ENCODE measurements at regions not wholly inside any gene's neighbourhood (a gene's known extent, or its start where the extent isn't known, plus 50 kb on each side); places are given as distances from the start of the nearest gene placed in this dataset.
A peak's percentile ranks its signal among the peaks of the same experiment; 100 is the strongest.

GRCh38 chr21:28747464-28747863 is 245.2 kb downstream of the LTN1 start:
- DNase-seq: no peak

DNA sequence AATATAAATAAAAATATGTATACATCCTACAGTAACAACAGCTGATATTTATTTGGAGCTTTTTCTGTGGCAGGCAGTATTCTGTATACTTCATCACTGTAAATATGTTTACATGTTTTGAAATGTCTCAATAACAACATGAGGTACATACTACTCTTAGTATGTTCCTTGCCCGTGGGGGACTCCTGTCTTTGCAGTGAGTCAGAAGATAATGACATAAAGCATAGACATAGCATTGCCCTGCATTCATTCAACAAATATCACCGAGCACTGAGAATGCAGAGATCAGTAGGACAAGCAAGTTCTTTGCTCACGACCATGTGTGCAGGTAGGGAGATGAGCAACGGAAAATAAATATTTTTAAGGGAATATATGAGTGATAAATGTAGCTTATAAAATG is 246.5 kb downstream of the LTN1 start:
- DNase-seq: no peak

GRCh38 chr21:28745131-28746016 is 247.3 kb downstream of the LTN1 start:
- DNase-seq: peak; percentile 83

DNA sequence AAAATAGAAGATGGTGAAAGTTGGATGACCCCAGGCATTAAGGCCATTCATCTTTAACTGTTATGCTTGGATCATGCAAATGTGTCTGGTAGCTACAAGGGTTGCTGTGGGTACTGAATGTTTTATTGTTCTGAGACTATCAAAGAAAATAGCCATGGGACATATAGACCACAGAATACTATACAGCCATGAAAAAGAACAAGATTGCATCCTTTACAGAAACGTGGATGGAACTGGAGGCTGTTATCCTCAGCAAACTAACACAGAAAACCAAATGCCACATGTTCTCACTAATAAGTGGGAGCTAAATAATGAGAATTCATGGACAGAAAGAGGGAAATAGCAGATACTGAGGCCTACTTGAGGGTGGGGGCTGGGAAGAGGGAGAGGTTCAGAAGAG is 249.0 kb downstream of the LTN1 start:
- DNase-seq: no peak

- peak; percentile 69 for DNase-seq
Observed at GRCh38 chr21:28742527-28742926, 250.2 kb downstream of the LTN1 start.

DNA sequence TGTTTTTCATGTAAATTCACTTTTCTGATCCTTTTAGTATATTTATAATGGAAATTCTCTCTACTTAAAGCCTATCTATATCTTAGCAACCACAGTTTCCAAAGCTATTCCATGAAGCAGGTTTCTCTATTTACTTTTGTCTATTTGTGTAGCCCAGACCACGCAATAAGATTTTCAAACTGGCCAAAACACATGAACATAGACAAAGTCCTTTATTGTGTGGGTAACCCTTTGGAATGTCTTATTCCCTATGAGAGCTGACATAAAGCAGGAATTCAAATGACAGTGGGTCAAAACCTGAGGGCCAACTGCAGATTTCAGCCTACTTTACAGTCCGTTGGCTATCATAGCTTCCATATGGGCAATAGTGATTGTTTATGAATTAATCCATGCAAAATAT is 252.6 kb downstream of the LTN1 start:
- DNase-seq: no peak

DNA sequence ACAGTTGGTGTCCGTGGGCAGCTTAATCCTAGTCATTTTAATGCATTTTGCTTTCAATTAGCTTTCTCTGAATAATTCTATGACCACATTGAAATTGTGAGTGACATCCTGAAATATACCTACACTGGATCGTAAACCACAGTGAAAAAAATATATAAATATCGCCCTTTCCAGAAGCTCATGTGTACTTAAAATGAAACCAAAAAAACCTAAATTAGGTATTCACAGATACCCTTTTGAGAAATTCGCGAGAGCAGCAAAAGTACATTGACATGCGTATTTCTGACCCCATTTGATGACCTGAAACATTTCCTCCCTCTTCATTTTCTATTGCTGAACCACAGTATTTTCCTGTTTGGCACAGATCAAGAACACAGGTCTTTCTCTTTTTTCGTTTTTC is 253.8 kb downstream of the LTN1 start:
- no peak for DNase-seq

GRCh38 chr21:28738420-28738704 is 254.3 kb downstream of the LTN1 start:
- DNase-seq: no peak

DNA sequence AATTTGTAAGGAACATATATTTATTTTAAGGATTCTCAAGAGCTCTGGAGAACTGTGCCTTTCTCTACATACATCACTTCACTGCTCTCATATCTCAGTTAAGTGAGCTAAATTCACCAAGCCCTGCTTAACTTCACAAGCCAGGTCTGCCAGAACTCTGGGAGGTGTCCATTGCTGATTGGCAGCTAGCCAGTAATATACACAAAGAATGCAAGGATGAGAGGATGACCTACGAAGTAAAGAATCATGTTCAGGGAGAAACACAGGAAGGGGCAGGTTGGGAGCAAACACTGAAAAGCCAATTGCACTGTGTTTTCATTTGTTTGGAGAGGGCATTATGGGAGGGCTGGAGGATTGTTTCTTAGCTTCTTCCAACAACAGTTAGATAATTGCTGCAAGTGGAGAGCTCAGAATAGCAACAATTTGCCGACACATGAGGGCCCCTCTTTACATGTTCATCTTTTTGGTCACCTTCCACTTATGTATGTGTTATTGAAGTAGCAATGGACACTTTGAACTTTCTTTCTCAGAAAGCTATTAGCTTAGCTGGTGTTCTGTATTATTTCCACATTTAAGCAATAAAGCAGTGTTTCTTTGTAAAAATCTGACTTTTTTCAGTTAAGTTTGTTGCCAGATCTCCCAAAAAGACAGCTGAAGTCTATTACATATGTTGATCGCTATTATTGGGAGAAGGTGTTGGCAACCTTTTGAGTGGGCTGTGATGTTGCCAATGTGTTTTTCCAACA is 254.8 kb downstream of the LTN1 start:
- peak; percentile 70 for DNase-seq

GRCh38 chr21:28734522-28735175 is 258.0 kb downstream of the LTN1 start:
- no peak for DNase-seq

- no peak for DNase-seq
Observed at GRCh38 chr21:28731700-28732321, 260.9 kb downstream of the LTN1 start.

DNA sequence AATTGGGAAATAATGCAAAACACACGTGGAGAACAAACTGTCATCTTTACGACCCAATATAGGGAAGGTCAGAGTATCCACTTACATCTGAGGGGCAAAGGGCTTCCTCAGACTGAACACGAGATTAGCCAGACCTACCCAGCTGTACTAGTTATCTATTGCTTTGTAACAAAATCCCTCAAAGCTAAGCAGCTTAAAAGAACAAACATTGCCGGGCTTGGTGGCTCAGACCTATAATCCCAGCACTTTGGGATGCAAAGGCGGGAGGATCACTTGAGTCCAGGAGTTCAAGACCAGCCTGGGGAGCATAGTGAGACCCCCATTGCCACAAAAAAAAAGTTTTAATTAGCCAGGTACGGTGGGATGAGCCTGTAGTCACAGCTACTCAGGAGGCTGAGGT is 262.8 kb downstream of the LTN1 start:
- DNase-seq: no peak

DNA sequence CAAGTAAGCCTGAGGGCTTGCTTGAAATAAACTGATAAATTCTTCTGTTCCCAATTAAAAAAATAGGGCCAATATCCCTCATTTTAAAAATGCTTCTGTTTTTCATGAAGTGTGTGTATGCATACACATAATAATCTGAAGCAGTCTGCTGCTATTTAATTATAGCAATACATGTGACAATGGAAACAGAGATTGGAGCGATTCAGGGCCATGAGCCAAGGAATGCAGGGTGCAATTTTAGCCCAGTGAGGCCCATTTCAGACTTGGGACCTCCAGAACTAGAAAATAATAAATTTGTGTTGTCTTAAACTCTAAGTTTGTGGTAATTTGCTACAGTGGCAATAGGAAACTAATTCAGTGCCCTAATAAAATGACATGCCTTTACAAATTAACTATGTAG is 264.9 kb downstream of the LTN1 start:
- DNase-seq: no peak

DNA sequence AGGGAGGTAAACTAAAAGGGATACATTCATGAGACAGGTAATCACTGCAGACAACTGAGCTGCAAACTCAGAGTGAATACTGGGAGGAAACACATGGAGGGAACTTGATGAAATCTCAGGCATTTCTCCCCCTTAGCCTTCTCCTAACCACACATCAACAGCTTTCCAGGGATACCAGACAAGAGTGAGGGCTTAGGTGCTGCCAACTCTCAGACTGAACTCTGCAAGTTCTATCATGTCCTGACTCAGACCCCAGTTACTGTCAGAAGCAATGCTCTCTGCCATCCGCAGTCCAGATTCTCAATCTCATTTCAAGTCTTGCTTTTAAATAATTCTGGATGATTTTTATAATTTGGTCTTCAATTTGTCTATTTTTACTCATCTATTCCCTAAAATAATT is 267.3 kb downstream of the LTN1 start:
- peak; percentile 24 for DNase-seq

DNA sequence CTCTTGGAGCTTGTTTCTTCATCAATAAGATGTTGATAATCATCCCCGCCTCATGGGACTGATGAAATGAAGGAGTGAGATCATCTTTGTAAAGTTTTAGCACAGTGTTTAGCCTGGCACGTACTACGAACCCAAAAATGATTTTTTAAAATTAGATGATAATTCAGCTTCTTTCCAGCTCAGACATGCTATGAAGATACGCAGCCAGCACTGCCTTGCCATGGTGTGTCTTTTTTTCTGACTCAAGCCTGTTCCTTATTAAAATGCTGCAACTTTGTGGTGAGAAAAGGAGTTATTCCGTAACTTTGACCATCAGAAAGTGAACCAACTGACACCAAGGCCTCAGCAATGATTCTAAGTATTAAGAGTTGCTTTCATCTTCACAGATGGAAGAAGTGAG is 269.0 kb downstream of the LTN1 start:
- no peak for DNase-seq

DNA sequence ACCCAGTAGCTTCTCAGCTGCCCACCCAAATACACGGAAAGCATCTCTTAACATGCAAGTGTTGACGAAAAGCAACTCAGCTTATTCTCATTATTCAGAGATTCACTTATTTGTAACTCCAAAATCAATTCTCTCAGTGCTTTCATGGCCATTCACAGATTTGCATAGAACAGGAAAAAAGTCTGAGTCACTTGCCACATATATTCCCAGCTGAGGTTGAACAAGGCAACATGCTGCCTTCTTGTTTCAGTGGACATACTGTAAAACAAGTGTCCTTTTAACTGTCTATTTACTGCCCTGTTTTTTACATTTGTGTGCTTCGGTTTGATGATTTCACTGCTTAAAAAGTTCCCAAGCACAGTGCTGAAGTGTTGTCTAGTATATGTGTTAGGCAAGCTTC is 273.0 kb downstream of the LTN1 start:
- peak; percentile 31 for DNase-seq

- peak; percentile 93 for DNase-seq
Observed at GRCh38 chr21:28714777-28715464, 277.8 kb downstream of the LTN1 start.

DNA sequence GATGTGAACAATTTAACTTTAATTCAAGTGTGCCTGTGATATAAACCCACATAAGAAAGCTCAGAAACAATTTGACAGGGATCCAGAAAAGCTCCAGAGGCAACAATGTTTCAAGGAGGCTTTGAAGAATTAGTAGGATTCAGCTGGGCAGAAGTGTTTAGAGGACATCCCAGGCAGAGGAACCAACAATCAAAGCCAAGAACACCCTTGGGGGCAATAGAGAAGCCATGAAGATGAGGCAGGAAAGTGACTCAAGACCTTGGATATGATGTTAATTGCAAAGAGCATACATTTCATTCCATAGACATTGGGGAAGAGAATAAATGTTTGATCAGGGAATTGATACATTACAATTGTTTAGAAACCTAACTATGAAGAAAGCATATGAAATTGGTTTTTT is 280.3 kb downstream of the LTN1 start:
- peak; percentile 53 for DNase-seq

GRCh38 chr21:28705616-28706015 is 287.1 kb downstream of the LTN1 start:
- DNase-seq: peak; percentile 45

- DNase-seq: no peak
Observed at GRCh38 chr21:28704746-28705145, 287.9 kb downstream of the LTN1 start.

- no peak for DNase-seq
Observed at GRCh38 chr21:28703861-28704260, 288.8 kb downstream of the LTN1 start.

DNA sequence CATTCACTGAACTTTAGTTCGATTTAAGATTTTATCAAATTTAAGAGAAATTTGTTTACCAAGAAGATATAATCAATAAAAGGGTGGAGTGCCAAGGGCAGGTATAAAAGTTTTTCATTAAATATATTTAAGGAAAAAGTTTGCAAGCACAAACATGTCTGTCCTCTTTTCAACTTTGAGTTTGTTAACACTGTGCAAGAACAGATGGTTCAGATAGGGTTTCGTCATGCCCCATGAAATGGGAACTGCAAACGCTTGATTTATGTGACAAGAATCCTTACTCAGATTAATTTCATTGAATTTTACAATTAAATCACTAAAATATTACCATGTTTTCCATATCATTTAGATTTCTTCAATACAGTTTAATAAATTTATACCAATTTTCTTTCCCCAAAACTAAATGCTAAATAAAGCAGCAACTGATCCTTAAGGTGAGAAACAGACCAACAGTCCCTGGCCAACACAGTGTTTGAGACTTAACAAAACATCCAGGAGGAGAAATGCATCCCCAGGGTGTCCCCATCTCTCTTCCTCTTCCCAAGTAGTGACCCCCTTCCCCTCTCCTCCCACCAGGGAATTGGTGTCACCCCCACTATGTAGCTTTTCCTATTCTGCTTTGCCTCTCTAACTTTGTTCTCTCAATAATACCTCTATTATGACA is 292.9 kb downstream of the LTN1 start:
- no peak for DNase-seq

All from fibroblast of skin of right quadriceps (primary cell).